NCI-H128 (cell line): ENCODE measurements at regions not wholly inside any gene's neighbourhood (a gene's known extent, or its start where the extent isn't known, plus 50 kb on each side); places are given as distances from the start of the nearest gene placed in this dataset.
"Not testable (repeated sequence)": the region's sequence is repeated elsewhere in the genome, so short reads cannot be mapped to it uniquely, and the experiment has no call there.

Experiments used
- DNase-seq: peaks from one replicate; lab custom pipeline; 2025; ENCODE audit not compliant: unreplicated experiment; lab: John Stamatoyannopoulos, UW

DNA sequence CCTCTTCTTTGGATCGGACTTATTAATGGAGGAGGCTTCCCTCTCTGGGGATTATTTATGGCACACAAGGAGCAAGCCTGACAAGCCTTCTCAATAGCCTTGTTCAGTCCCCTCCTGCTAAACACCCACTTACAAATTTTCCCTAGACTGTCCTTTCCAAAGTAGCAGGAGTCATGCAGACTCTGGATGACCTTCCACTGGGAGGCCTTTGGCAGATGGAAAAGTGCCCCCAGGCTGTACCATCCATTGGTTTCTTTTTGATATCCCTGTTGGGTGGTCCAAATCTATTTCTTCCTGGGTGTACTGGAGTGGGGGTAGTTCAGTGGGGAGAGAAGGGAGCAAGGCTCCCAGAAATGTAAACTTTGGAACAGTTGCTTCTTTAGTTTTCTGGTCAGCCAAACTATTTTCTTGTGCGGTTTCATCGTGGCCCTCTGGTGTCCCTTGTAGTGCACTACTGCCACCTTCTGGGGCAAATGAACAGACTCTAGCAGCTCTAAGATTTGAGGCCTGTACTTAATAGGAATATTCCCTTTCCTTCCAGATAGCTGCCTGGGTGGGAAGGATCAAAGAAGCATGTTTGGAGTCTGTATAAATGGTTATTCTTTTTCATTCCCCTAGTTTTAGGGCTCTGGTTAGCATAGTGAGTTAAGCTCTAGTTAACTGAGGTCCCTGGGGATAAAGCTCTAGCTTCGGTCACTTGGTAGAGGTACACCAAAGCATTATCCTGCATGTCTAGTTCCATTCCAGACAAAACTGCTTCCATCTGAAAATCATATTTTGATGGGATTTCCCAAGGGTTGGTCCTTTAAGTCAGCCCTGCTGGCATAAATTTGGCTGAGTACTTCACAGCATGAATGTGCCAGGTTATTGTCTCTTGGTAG, 409.5 kb downstream of the SLC6A15 start:
- peak; percentile 15 for DNase-seq

- DNase-seq: no peak
Observed at GRCh38 chr12:84502180-84502860, 410.3 kb downstream of the SLC6A15 start.

DNA sequence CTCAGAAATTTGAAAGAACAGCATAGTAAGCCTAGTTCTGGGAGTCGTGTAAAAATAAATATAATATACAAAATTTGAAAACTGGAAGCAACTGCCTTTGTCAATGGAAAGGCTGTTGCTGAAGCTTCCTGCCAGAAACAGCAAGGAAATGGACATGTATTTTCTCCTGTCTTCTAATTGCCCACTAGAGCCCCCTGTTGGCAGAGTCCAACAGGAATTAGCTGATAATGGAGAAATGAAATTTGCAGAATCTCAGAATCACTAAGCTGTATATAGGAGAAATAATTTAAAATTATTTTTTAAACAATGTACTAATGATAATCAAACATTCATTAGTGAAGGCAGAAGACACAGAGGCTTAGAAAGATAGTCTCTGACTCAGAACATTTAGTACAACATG, 414.8 kb downstream of the SLC6A15 start:
- DNase-seq: no peak

DNA sequence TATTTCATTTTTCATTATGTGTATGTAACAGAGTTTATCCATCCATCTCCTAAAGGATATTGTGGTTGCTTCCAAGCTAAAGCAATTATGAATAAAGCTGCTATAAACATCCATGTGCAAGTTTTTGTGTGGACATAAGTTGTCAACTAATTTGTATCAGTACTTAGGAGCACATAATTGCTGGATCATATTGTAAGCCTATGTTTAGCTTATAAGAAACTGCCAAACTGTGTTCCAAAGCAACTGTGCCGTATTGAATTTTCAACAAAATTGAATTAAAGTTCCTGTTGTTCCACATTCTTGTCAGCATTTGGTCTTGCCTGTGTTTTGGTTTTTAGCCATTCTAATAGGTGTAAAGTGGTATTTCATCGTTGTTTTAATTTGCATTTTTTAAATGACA, 416.9 kb downstream of the SLC6A15 start:
- no peak for DNase-seq

- DNase-seq: no peak
Observed at GRCh38 chr12:84492351-84492883, 420.2 kb downstream of the SLC6A15 start.

DNA sequence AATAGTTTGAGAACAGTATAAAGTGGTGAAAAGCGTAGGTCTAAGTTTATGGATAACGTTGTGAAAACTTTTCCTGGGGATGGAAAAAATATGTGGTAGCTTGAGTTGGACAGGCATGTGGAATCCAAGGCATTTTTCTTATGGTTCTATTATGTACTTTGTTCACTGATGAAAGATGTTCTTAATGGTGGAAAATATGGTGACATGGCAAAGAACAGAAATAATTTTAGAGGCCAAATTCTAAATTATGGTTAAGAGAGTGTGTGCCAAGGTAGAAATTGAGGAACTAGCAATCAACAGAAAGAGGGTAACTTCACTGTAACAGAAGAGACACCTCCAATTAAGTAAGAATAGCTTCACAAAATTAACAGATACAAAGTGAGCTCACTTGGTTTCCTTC, 427.8 kb downstream of the SLC6A15 start:
- no peak for DNase-seq

DNA sequence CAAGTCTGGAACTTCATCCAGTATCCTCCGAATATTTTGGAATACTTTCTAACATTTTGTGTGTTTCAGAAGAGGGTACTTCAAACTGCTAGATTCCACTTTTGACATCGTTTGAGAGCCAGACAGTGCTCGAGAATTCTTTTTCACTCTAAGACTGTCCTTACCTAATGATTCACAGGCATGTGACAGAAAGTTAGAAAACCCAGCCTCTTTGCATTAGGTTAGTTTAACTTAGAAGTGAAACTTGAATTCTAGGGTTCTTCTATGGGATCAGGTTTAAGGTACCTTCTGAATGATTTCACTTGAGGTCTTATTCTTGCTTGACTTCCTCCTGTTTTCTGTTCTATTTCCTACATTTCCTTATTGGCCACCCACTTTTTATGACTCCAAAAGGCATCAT, 431.8 kb downstream of the SLC6A15 start:
- no peak for DNase-seq

- DNase-seq: no peak
Observed at GRCh38 chr12:84470361-84470760, 442.2 kb downstream of the SLC6A15 start.

DNA sequence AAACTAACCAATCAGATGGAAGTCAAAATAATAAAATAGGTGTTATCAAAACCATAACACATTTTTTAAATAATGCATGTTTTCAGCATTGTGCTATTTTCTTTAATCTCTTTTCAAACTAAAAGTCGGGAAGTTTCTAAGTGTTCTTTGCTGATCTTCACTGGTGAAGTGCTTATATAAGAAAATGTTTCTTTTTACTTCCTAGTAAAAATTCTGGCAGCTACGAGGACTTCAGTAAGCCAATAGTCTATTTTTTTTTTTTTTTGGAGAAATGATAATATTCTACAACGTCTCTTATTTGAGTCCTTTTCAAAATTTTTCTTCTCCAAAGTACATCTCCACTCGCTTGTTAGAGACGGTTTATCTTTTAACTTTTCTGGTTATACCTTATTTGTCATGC, 448.0 kb downstream of the SLC6A15 start:
- DNase-seq: no peak

DNA sequence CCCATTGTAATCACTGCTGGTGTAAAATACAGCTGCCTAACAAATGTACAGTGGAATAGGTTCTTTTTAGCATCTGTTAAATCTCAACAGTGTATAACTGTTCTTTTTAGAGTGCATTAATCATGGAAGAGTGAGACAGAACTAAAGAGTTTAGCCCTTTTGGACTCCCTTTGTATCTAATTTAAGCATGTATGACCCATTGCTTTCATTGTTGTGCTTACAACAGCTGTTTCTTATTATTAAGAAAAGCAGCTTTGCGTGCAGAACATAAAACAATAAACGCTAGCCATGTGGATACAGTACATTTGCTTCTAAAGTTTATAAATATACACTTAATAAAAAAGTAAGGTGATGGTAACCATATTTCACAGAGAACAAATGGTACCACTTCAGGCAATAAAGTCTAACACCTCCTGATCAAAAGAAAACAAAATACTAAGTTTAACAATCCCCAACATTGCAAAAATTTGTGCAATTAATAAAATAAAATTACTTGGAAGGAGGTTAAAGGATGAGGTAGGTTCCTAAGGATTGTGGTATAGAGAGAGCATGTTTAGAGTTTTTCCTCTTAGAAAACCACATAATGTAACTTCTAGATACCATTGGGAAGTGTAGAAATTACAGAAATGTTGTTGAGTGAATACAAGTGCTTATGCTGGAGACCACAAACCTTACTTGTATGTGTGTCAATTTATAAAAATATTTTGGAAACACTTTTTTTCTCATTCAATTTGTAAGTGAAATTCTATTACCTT, 448.7 kb downstream of the SLC6A15 start:
- DNase-seq: no peak

DNA sequence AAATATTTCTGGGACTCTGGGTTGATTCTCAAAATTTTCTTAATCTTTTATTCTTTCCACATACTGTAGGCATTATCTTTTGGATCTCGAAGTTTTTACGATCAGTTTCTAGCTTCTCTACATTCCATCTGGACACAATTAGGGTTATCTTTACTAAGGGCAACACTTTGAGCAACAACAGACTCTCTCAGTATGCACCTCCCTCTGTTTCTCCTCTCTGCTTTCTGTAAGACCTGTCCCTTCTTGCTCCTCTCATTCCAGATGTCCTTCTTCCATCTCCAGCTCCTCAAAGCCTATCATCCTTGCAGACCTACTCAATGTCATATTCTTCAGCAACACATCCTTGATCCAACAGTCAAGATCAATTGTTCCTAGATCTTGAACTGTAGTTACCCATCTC, 457.0 kb downstream of the SLC6A15 start:
- DNase-seq: no peak

DNA sequence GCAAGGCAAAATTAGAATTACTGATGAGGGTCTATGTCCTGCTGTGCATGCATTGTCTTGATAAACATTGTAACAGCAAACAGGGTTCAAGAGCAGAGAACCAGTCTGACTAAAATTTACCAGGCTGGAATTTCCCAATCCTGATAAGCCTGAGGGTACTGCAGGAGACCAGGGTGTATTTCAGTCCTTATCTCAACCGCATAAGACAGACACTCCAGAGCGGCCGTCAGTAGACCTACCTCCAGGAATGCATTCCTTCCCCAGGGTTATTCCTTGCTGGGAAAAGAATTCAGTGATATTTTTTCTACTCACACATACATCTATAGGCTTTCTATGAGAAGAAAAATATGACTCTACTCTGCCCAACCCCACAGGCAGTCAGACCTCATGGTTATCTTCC, 466.1 kb downstream of the SLC6A15 start:
- DNase-seq: not testable (repeated sequence)

- no peak for DNase-seq
Observed at GRCh38 chr12:84436134-84436533, 476.5 kb downstream of the SLC6A15 start.

- no peak for DNase-seq
Observed at GRCh38 chr12:84435682-84436081, 476.9 kb downstream of the SLC6A15 start.

- DNase-seq: no peak
Observed at GRCh38 chr12:84422340-84422739, 490.3 kb downstream of the SLC6A15 start.

DNA sequence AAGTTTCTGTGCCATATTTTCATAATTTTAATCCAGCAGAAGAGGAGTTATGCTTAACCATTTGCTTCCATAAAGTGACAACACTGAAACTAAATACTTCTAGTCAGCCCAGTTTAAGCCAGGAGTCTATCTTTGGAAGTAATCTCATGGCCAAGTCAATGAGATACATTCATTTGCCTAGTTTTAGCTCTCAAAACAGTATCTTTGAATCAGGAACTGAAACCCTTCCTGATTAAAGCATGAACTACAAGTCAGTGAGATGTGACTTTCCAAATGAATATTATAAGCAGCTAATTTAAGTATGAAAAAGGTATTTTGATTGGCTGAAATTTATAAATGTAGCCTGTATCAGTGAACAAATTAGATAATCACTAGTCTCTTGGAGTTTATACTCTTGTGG, 491.5 kb downstream of the SLC6A15 start:
- no peak for DNase-seq

DNA sequence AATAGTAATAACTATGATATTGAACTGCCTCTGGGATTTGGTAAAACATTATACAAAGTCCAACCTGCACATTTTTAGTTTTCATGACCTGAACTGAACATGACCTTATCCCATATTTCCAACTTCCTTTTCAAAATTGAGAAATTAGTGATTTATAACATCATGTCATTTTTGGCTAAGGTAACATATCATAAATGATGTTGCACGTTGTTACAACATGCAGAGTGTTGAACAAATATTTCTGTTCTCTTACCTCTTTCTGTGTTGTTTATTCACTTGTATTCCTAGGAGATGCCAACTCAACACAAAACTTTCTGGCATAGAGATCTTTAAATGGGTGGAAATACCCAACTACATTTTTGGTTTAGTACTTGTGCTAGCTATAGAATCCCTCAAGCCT, 496.0 kb downstream of the SLC6A15 start:
- no peak for DNase-seq

DNA sequence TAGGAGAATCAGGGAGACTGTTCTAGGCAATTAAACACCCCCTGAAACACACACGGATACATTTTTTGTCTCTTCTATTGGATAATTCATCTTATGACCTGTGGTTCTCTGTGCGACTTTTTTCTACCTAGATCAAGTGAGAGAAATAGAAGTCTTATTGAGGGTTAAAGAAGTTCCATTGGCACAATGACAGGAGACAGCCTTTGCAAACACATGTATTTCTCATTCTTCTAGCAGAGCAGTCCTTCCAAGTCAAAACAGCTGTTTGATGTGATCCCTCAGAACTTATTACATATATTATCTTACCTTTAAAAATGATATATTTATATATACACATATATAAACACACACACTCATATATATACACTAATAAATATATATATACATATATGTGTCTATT, 496.7 kb downstream of the SLC6A15 start:
- DNase-seq: no peak

- no peak for DNase-seq
Observed at GRCh38 chr12:84413656-84414055, 498.9 kb downstream of the SLC6A15 start.

DNA sequence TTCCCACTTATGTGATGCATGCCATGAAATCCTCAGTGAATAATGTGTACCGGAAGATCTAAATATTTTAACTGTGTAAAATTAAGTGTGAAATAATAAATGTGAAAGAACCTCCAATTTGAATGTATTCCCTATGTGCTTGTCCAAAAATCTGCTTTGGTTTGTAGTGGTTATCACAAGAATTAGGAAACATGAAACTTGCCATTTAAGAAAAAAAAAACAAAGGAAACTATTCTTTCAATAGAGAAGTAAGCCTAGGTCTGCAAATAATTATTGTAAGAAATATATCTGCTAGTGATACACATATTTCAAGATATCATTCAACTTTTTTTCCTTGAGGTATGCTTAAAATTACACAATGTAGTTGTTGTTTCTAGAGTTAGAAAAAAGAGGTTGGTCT, 500.4 kb downstream of the SLC6A15 start:
- DNase-seq: no peak

- no peak for DNase-seq
Observed at GRCh38 chr12:84411031-84411430, 501.6 kb downstream of the SLC6A15 start.

DNA sequence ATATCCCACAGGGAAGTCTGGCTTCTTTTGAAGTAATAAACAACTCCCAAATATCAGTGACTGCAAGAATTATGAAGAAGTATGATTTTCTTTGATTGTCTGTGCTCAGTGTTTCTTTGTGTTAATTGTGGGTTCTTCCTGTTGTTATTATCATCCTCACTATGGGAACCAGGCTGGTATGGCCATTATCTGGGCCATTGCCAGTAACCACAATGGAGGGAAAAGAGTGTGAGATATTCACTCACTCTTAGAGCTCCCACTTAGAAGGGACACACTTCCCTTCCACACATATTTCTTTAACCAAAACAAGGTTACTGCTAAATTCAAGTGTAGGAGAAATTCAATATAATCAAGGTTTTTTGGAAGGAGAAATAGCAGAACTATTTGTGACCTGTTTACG, 503.7 kb downstream of the SLC6A15 start:
- no peak for DNase-seq
